OCI-LY1 (cell line): ENCODE measurements at regions not wholly inside any gene's neighbourhood (a gene's known extent, or its start where the extent isn't known, plus 50 kb on each side); places are given as distances from the start of the nearest gene placed in this dataset.

Experiments used
- H2AFZ ChIP-seq: fragments of 200-600 bp; sonication (generic), shearing (Covaris generic); 2 replicates; pipeline ENCODE4 v1.6.0; 2014; ENCODE audit warnings: antibody characterized with exemption, mild to moderate bottlenecking, low read length
- H3F3A ChIP-seq: fragments of 200-600 bp; sonication (generic), shearing (Covaris generic); 2 replicates; pipeline ENCODE4 v1.6.0; 2014; ENCODE audit warnings: mild to moderate bottlenecking, antibody characterized with exemption, low read length, moderate library complexity; ENCODE audit not compliant: insufficient read depth
- H3K27ac ChIP-seq: fragments of 200-600 bp; sonication (generic); 2 replicates; pipeline ENCODE4 v1.5.1; 2014; ENCODE audit warnings: low read length, mixed run types, mild to moderate bottlenecking, low read depth; ENCODE audit not compliant: poor library complexity, severe bottlenecking
- H3K27me3 ChIP-seq: fragments of 200-600 bp; sonication (generic); 2 replicates; pipeline ENCODE4 v1.6.0; 2014; ENCODE audit warnings: antibody characterized with exemption, mild to moderate bottlenecking, low read length, moderate library complexity; ENCODE audit not compliant: insufficient read depth
- H3K36me3 ChIP-seq: fragments of 200-600 bp; sonication (generic); 2 replicates; pipeline ENCODE4 v1.6.1; 2014; ENCODE audit warnings: mild to moderate bottlenecking, antibody characterized with exemption, low read length, moderate library complexity, mixed read lengths; ENCODE audit not compliant: insufficient read depth
- H3K4me1 ChIP-seq: fragments of 200-600 bp; sonication (generic); 2 replicates; pipeline ENCODE4 v1.5.1; 2014; ENCODE audit warnings: mild to moderate bottlenecking, low read length, moderate library complexity; ENCODE audit not compliant: insufficient read depth, severe bottlenecking
- H3K4me2 ChIP-seq: fragments of 200-600 bp; sonication (generic), shearing (Covaris generic); 2 replicates; pipeline ENCODE4 v1.6.1; 2014; ENCODE audit warnings: low read length
- H3K4me3 ChIP-seq: fragments of 200-600 bp; sonication (generic); 2 replicates; pipeline ENCODE4 v1.5.1; 2014; ENCODE audit warnings: low read length, low read depth, mild to moderate bottlenecking, mixed read lengths; ENCODE audit not compliant: poor library complexity, severe bottlenecking
- H3K79me2 ChIP-seq: fragments of 200-600 bp; shearing (Covaris generic); 2 replicates; pipeline ENCODE4 v1.6.1; 2016; ENCODE audit warnings: mixed run types, low read length, mixed read lengths; ENCODE audit not compliant: insufficient read depth
- H3K9ac ChIP-seq: fragments of 200-600 bp; sonication (generic), shearing (Covaris generic); 2 replicates; pipeline ENCODE4 v1.6.1; 2014; ENCODE audit warnings: mild to moderate bottlenecking, low read length, mixed read lengths
- H3K9me2 ChIP-seq: fragments of 200-600 bp; sonication (generic), shearing (Covaris generic); 2 replicates; pipeline ENCODE4 v1.6.1; 2014; ENCODE audit warnings: low read depth, mild to moderate bottlenecking, low read length, mixed read lengths
- H3K9me3 ChIP-seq: fragments of 200-600 bp; shearing (Covaris generic); 2 replicates; pipeline ENCODE4 v1.6.1; 2014; ENCODE audit warnings: low read length, mixed read lengths
- H4K20me1 ChIP-seq: fragments of 200-600 bp; sonication (generic), shearing (Covaris generic); 2 replicates; pipeline ENCODE4 v1.6.0; 2016; ENCODE audit warnings: mild to moderate bottlenecking, low read length; ENCODE audit not compliant: insufficient read depth
- EZH2 ChIP-seq: fragments of 200-600 bp; sonication (generic), shearing (Covaris generic); IDR thresholded peaks from 2 replicates; pipeline ENCODE4 v1.8.0; 2017; ENCODE audit warnings: borderline replicate concordance, mixed run types, mild to moderate bottlenecking, antibody characterized with exemption, low read length, moderate library complexity, mixed read lengths
- TF ChIP-seq, protein P1 (sequence below): fragments of 200-600 bp; sonication (generic), shearing (Covaris generic); IDR thresholded peaks from 2 replicates; pipeline ENCODE4 v1.5.1; 2017; ENCODE audit warnings: mild to moderate bottlenecking, antibody characterized with exemption, low read length, moderate library complexity, mixed read lengths

DNA sequence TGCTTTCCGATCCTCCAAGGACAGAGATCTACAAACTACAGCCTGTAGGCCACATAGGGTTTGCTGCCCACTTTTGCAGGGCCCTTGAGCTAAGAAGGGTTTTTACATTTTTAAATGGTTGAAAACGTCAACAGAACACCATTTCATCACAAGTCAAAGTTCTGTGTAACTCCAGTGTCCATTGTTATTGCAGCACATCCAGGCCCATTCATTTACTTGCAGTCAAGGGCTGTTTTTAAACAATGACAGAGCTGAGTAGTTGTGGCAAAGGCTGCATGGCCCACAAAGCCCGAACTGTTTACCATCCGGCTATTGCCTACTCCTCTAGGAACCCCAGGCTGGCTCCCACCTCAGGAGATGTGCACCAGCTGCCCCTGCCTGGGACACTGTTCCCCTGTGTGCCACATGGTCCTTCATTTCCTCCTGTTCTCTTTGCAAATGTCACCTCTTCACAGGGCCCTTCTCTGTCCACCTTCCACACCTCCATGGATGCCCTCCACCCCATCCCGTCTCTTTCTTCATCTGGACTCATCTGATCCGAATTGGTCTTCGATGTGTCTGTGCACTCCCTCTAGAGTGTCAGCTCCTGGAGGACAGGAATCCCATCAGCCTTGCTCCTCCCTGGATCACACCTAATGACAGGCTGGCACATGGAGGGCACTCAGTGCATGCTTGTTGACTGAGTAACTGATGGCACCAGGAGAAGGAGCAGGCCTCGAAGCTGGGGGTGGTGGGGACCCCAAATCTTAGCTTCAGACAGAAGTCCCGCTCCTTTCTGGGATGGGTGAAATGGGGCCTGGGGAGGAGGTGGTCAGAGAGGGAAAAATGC lies 69.5 kb upstream of the IQSEC1 start:
- no peak overlapping the region for H3K27ac ChIP-seq
- no peak overlapping the region for H3K9ac ChIP-seq
- H3F3A ChIP-seq = no peaks in the 10 kb centered on the region
- H4K20me1 ChIP-seq = no peaks in the 10 kb centered on the region
- no peak overlapping the region for H3K4me2 ChIP-seq
- H3K79me2 ChIP-seq = no peaks in the 10 kb centered on the region
- H3K9me2 ChIP-seq = no peaks in the 10 kb centered on the region
- H3K9me3 ChIP-seq = no peaks in the 10 kb centered on the region
- no peaks in the 10 kb centered on the region for H3K4me1 ChIP-seq
- no peak overlapping the region for H3K4me3 ChIP-seq
- no peak for TF ChIP-seq EZH2
- TF ChIP-seq, protein P1, sequence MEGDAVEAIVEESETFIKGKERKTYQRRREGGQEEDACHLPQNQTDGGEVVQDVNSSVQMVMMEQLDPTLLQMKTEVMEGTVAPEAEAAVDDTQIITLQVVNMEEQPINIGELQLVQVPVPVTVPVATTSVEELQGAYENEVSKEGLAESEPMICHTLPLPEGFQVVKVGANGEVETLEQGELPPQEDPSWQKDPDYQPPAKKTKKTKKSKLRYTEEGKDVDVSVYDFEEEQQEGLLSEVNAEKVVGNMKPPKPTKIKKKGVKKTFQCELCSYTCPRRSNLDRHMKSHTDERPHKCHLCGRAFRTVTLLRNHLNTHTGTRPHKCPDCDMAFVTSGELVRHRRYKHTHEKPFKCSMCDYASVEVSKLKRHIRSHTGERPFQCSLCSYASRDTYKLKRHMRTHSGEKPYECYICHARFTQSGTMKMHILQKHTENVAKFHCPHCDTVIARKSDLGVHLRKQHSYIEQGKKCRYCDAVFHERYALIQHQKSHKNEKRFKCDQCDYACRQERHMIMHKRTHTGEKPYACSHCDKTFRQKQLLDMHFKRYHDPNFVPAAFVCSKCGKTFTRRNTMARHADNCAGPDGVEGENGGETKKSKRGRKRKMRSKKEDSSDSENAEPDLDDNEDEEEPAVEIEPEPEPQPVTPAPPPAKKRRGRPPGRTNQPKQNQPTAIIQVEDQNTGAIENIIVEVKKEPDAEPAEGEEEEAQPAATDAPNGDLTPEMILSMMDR = no peak
- no peak overlapping the region for H2AFZ ChIP-seq
- no peaks in the 10 kb centered on the region for H3K27me3 ChIP-seq
- no peaks in the 10 kb centered on the region for H3K36me3 ChIP-seq

DNA sequence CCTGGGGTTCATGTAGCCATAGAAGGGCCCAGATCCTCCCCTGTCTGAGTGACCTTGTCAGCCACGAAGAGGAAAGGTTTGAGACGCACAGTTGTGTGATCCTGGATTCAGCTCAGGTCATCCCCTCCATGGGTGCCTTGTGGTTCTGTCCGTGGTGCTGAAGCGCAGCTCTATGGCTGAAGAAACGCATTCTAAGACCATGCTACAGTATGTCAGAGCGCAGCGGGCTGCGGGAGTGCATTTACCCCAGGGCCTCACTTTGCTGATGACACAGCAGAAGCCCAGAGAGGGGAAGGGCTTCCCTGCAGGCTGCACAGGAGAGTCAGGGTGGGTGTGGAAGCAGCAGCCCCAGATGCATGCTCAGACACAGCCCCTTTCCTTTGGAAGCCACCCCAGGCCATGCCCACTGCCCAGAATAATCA lies 68.8 kb upstream of the IQSEC1 start:
- Histone ChIP-seq H3K9ac (no peak overlapping the region), H3K4me3 (no peak overlapping the region), H4K20me1 (no peaks in the 10 kb centered on the region), H3K9me3 (no peaks in the 10 kb centered on the region), H2AFZ (no peak overlapping the region), H3K36me3 (no peaks in the 10 kb centered on the region), H3K9me2 (no peaks in the 10 kb centered on the region), H3K4me1 (no peaks in the 10 kb centered on the region), H3F3A (no peaks in the 10 kb centered on the region), H3K27ac (no peak overlapping the region), H3K4me2 (no peak overlapping the region), H3K79me2 (no peaks in the 10 kb centered on the region), H3K27me3 (no peaks in the 10 kb centered on the region)
- TF ChIP-seq, protein P1 = no peak
- TF ChIP-seq EZH2 = no peak

DNA sequence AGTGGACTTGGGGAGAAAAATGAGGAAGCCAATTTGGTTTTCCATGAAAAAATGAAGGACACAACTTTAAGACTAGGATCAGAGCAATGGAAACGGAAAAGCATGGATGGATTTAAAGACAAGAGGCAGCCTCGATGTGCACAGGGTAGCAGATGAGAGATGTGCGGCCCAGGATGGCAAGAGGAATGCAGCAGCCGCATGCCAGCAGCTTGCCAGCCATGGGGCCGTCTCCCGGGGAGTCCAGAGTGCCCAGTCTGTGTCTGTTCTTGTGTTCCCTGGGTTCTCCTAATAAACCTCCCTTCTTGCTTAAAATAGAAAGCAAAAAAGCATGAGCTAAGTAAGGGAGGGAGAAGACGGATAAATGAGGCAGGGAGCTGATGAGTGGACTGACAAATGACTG lies 68.0 kb upstream of the IQSEC1 start:
- H3K9ac ChIP-seq = no peak overlapping the region
- H3K9me3 ChIP-seq = no peaks in the 10 kb centered on the region
- no peaks in the 10 kb centered on the region for H3K27me3 ChIP-seq
- no peak overlapping the region for H3K27ac ChIP-seq
- H3K9me2 ChIP-seq = no peaks in the 10 kb centered on the region
- H3K4me3 ChIP-seq = no peak overlapping the region
- no peak overlapping the region for H3K4me2 ChIP-seq
- no peaks in the 10 kb centered on the region for H3F3A ChIP-seq
- H3K36me3 ChIP-seq = no peaks in the 10 kb centered on the region
- no peaks in the 10 kb centered on the region for H3K79me2 ChIP-seq
- no peak overlapping the region for H2AFZ ChIP-seq
- TF ChIP-seq, protein P1 = no peak
- no peak for TF ChIP-seq EZH2
- H3K4me1 ChIP-seq = no peaks in the 10 kb centered on the region
- H4K20me1 ChIP-seq = no peaks in the 10 kb centered on the region
